Gastrocnemius medialis (tissue), 4 donors: ENCODE measurements at regions not wholly inside any gene's neighbourhood (a gene's known extent, or its start where the extent isn't known, plus 50 kb on each side); places are given as distances from the start of the nearest gene placed in this dataset.

Experiments
- ATAC-seq, 2 donors: fragments of 150-250 bp; one replicate each; pipeline ENCODE4 v1.9.1; 2016
- DNase-seq, 2 donors: peaks; one replicate each; pipeline ENCODE4 v3.0.0-alpha.2; 2019
- H3K27ac ChIP-seq, 4 donors: fragments of 200-600 bp; sonication (generic); 1 replicate in 1 of 4; 2 replicates in 3 of 4; pipeline ENCODE4 v1.5.1; 2016 to 2018; ENCODE audit warnings: mild to moderate bottlenecking in 2 of 4, moderate library complexity in 1 of 4
- H3K27me3 ChIP-seq, 3 donors: fragments of 200-600 bp; sonication (generic) in 2 of 3; 1 replicate in 1 of 3; 2 replicates in 2 of 3; pipeline versions ENCODE4 v1.5.1 to v1.6.0; 2016 to 2019; ENCODE audit warnings: mild to moderate bottlenecking in 1 of 3, moderate library complexity in 1 of 3
- H3K36me3 ChIP-seq, 2 donors: fragments of 200-600 bp; sonication (generic) in 1 of 2; one replicate each; pipeline ENCODE4 v1.5.1; 2017 to 2018
- H3K4me1 ChIP-seq, 2 donors: fragments of 200-600 bp; sonication (generic) in 1 of 2; one replicate each; pipeline ENCODE4 v1.5.1; 2016 to 2017; ENCODE audit warnings: mild to moderate bottlenecking in 2 of 2
- H3K4me3 ChIP-seq, 4 donors: fragments of 200-600 bp; sonication (generic) in 3 of 4; 1 replicate in 1 of 4; 2 replicates in 3 of 4; pipeline ENCODE4 v1.5.1; 2016 to 2019; ENCODE audit warnings: mild to moderate bottlenecking in 2 of 4
- H3K9me3 ChIP-seq, 3 donors: fragments of 200-600 bp; sonication (generic) in 2 of 3; 1 replicate in 1 of 3; 2 replicates in 2 of 3; pipeline ENCODE4 v1.5.1; 2016 to 2019
- CTCF ChIP-seq, 5 experiments: fragments of 450-650 bp in 3 of 5; fragments of 200-600 bp in 2 of 5; sonication (generic) in 2 of 5; IDR thresholded peaks in 4 of 5; conservative IDR thresholded peaks in 1 of 5; 1 replicate in 4 of 5; 2 replicates in 1 of 5; pipeline ENCODE4 v1.5.1; 2016 to 2019; ENCODE audit warnings: antibody characterized with exemption in 5 of 5, mild to moderate bottlenecking in 3 of 5, moderate library complexity in 3 of 5
- POLR2A ChIP-seq, 2 donors: fragments of 450-650 bp; IDR thresholded peaks; one replicate each; pipeline ENCODE4 v1.6.1; 2017; ENCODE audit warnings: antibody characterized with exemption in 2 of 2, mild to moderate bottlenecking in 2 of 2, moderate library complexity in 2 of 2
- in situ Hi-C, 4 donors: fragments of 200-750 bp; cut with MboI; loops; one replicate each; pipeline versions ENCODE4 v1.15.0 to v1.8.0; 2017; ENCODE audit warnings: low sequenced_read_pairs in 4 of 4
- intact Hi-C: fragments of 100-400 bp; cut with DNase I; formaldehyde crosslinking; loops from one replicate; pipeline ENCODE4 v1.15.1; 2023; ENCODE audit warnings: low total_unique reads

DNA sequence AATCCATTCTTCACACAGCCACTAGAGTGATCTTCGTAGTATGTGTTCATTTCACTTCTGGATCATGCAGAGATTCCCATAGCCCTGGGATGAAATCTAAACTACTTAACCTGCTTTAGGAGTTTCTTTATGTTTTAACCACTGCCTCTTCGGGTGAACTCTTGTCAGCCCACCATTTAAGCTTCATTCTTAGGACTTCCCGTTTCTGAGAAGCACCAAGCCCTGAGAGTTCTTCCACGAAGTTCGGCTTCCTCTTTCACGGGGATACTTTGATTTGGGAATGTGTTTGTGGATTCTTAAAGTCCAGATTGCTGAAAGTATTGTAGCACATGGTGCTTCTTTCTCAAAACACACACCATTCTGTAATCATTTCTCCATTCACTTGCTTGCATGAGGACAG, 205.0 kb downstream of the UBE2E3 start:
- Histone ChIP-seq H3K9me3 (no peaks in the 10 kb centered on the region), H3K27ac (no peak overlapping the region), H3K4me1 (no peaks in the 10 kb centered on the region), H3K4me3 (no peak overlapping the region), H3K27me3 (no peaks in the 10 kb centered on the region), H3K36me3 (no peaks in the 10 kb centered on the region)
- intact Hi-C loops (no loop called here), in situ Hi-C loops (no loop called here)
- DNase-seq (no peak), ATAC-seq (no peak)
- TF ChIP-seq CTCF (IDR thresholded peaks at IDR 0.05 in 4 of 5, conservative IDR thresholded peaks at IDR 0.05 in 1 of 5) (no peak), POLR2A (IDR thresholded peaks at IDR 0.05) (no peak)

GRCh38 chr2:181185948-181186347, 205.5 kb downstream of the UBE2E3 start:
- intact Hi-C loops: no loop called here
- no peaks in the 10 kb centered on the region for H3K36me3 ChIP-seq
- H3K9me3 ChIP-seq: no peaks in the 10 kb centered on the region
- DNase-seq: no peak
- no peak for ATAC-seq
- no peak overlapping the region for H3K4me3 ChIP-seq
- no peak overlapping the region for H3K27ac ChIP-seq
- in situ Hi-C loops: no loop called here
- H3K27me3 ChIP-seq: no peaks in the 10 kb centered on the region
- TF ChIP-seq POLR2A (IDR thresholded peaks at IDR 0.05) (no peak), CTCF (IDR thresholded peaks at IDR 0.05 in 4 of 5, conservative IDR thresholded peaks at IDR 0.05 in 1 of 5) (no peak)
- H3K4me1 ChIP-seq: no peaks in the 10 kb centered on the region

DNA sequence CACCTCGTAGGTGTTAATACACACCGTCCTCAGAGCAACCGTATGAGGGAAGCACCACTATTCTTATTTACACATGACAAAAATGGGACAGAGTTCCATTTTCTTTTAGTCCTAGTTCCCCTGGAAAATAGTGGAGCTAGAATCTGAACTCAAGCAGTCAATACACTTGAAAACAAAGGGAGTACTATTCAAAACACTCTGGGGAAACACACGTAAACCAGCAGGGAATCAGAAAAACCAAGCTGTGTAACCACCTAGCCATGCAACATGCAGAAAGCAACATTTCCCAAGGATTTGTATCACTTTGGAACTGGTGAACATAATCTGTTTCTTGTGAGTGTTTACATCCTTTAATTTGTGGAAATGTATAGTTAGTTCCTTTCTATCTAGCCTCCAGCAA, 208.2 kb downstream of the UBE2E3 start:
- intact Hi-C loops (no loop called here), in situ Hi-C loops (no loop called here)
- no peak for DNase-seq
- Histone ChIP-seq H3K9me3 (no peaks in the 10 kb centered on the region), H3K4me1 (no peaks in the 10 kb centered on the region), H3K27ac (no peak overlapping the region), H3K27me3 (no peaks in the 10 kb centered on the region), H3K36me3 (no peaks in the 10 kb centered on the region), H3K4me3 (no peak overlapping the region)
- ATAC-seq: no peak
- no peak for TF ChIP-seq POLR2A (IDR thresholded peaks at IDR 0.05)

GRCh38 chr2:181189951-181190350, 209.5 kb downstream of the UBE2E3 start:
- no peaks in the 10 kb centered on the region for H3K9me3 ChIP-seq
- H3K36me3 ChIP-seq: no peaks in the 10 kb centered on the region
- no peak for DNase-seq
- intact Hi-C loops: no loop called here
- ATAC-seq: no peak
- no peaks in the 10 kb centered on the region for H3K27me3 ChIP-seq
- H3K4me3 ChIP-seq: no peak overlapping the region
- H3K4me1 ChIP-seq: no peaks in the 10 kb centered on the region
- in situ Hi-C loops: no loop called here
- no peak for TF ChIP-seq POLR2A (IDR thresholded peaks at IDR 0.05)
- no peak for TF ChIP-seq CTCF (IDR thresholded peaks at IDR 0.05 in 4 of 5, conservative IDR thresholded peaks at IDR 0.05 in 1 of 5)
- H3K27ac ChIP-seq: no peak overlapping the region

GRCh38 chr2:181190711-181191110, 210.3 kb downstream of the UBE2E3 start:
- ATAC-seq (no peak), DNase-seq (no peak)
- H3K27ac ChIP-seq: no peak overlapping the region
- no peaks in the 10 kb centered on the region for H3K36me3 ChIP-seq
- H3K27me3 ChIP-seq: no peaks in the 10 kb centered on the region
- in situ Hi-C loops (no loop called here), intact Hi-C loops (no loop called here)
- H3K4me3 ChIP-seq: no peak overlapping the region
- TF ChIP-seq CTCF (IDR thresholded peaks at IDR 0.05 in 4 of 5, conservative IDR thresholded peaks at IDR 0.05 in 1 of 5) (no peak), POLR2A (IDR thresholded peaks at IDR 0.05) (no peak)
- no peaks in the 10 kb centered on the region for H3K9me3 ChIP-seq
- no peaks in the 10 kb centered on the region for H3K4me1 ChIP-seq
